ENCODE measurements at regions not wholly inside any gene's neighbourhood (a gene's known extent, or its start where the extent isn't known, plus 50 kb on each side); places are given as distances from the start of the nearest gene placed in this dataset.

- H3K9me3 Mint-ChIP-seq (ENCODE audit: unreplicated experiment), result no peaks in the 10 kb centered on the region
- no peaks in the 10 kb centered on the region for H3K4me1 ChIP-seq (ENCODE audit: insufficient read depth, low read length)
These were observed 51.3 kb upstream of the GRIA1 start for GRCh38 chr5:153439130-153439529.

More at GRCh38 chr5:153439130-153439529, 51.3 kb upstream of the GRIA1 start:
- H3K4me1 Mint-ChIP-seq (ENCODE audit: low read depth, unreplicated experiment), result peaks cover 2% of the 10 kb centered on the region
- no peak overlapping the region for H3K27ac Mint-ChIP-seq (ENCODE audit: unreplicated experiment)
- DNase-seq (ENCODE audit: low read depth) (no peak), FAIRE-seq (no peak)
- TF ChIP-seq EZH2 (IDR thresholded peaks at IDR 0.05; ENCODE audit: insufficient read depth, low read length), result no peak
- TF ChIP-seq, protein P1, sequence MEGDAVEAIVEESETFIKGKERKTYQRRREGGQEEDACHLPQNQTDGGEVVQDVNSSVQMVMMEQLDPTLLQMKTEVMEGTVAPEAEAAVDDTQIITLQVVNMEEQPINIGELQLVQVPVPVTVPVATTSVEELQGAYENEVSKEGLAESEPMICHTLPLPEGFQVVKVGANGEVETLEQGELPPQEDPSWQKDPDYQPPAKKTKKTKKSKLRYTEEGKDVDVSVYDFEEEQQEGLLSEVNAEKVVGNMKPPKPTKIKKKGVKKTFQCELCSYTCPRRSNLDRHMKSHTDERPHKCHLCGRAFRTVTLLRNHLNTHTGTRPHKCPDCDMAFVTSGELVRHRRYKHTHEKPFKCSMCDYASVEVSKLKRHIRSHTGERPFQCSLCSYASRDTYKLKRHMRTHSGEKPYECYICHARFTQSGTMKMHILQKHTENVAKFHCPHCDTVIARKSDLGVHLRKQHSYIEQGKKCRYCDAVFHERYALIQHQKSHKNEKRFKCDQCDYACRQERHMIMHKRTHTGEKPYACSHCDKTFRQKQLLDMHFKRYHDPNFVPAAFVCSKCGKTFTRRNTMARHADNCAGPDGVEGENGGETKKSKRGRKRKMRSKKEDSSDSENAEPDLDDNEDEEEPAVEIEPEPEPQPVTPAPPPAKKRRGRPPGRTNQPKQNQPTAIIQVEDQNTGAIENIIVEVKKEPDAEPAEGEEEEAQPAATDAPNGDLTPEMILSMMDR (IDR thresholded peaks at IDR 0.05; ENCODE audit: insufficient read depth, low read depth, low read length), result no peak
- H3K27me3 Mint-ChIP-seq (ENCODE audit: low read depth, unreplicated experiment), result peaks cover 8% of the 10 kb centered on the region
- no peaks in the 10 kb centered on the region for H3K9me3 ChIP-seq (ENCODE audit: insufficient read depth, low read depth, low read length)
- no peak overlapping the region for H3K9ac ChIP-seq (ENCODE audit: low read length)
- H3K4me3 ChIP-seq (ENCODE audit: insufficient read depth, low read depth, low read length), result no peak overlapping the region
- H3K36me3 ChIP-seq (ENCODE audit: insufficient read depth, low read length), result no peaks in the 10 kb centered on the region
- H2AFZ ChIP-seq (ENCODE audit: low read depth, low read length), result no peak overlapping the region
- H3K27me3 ChIP-seq (ENCODE audit: insufficient read depth, low read length), result no peaks in the 10 kb centered on the region
- no peak overlapping the region for H3K27ac ChIP-seq (ENCODE audit: low read depth, low read length)
- no peaks in the 10 kb centered on the region for H3K79me2 ChIP-seq (ENCODE audit: insufficient read depth, low read length)
- no peaks in the 10 kb centered on the region for H4K20me1 ChIP-seq (ENCODE audit: insufficient read depth, low read length)
- H3K4me2 ChIP-seq (ENCODE audit: low read length), result no peak overlapping the region
- H3K4me3 Mint-ChIP-seq (ENCODE audit: unreplicated experiment), result no peak overlapping the region
- no peaks in the 10 kb centered on the region for H3K36me3 Mint-ChIP-seq (ENCODE audit: low read depth, unreplicated experiment)

All from astrocyte (in vitro differentiated cells and primary cell).